ENCODE measurements at regions not wholly inside any gene's neighbourhood (a gene's known extent, or its start where the extent isn't known, plus 50 kb on each side); places are given as distances from the start of the nearest gene placed in this dataset.

GRCh38 chr1:229004066-229004833, 266.7 kb upstream of the RAB4A start:
- TF ChIP-seq PKNOX1 (IDR thresholded peaks at IDR 0.05) = no peak
- no peak for TF ChIP-seq HDGF (IDR thresholded peaks at IDR 0.05; ENCODE audit: borderline replicate concordance)
- no peak for TF ChIP-seq NFRKB (IDR thresholded peaks at IDR 0.05)
- TF ChIP-seq TARDBP (IDR thresholded peaks at IDR 0.05) = no peak
- no peak for TF ChIP-seq SUZ12 (IDR thresholded peaks at IDR 0.05)
